Fibroblast of the aortic adventitia (primary cell): ENCODE measurements at regions not wholly inside any gene's neighbourhood (a gene's known extent, or its start where the extent isn't known, plus 50 kb on each side); places are given as distances from the start of the nearest gene placed in this dataset.

Source experiments
- DNase-seq: peaks from one replicate; pipeline ENCODE4 v3.0.0-alpha.2; 2010; ENCODE audit warnings: low read depth
- H3K4me3 ChIP-seq: 2 replicates; pipeline ENCODE4 v1.5.1; 2011; ENCODE audit warnings: low read depth, mild to moderate bottlenecking, control low read depth, low read length, moderate library complexity
- TF ChIP-seq, protein P1 (sequence below): IDR thresholded peaks from 2 replicates; pipeline ENCODE4 v1.5.1; 2011; ENCODE audit warnings: mild to moderate bottlenecking, low read length, control low read depth, inconsistent platforms; ENCODE audit not compliant: insufficient read depth

- TF ChIP-seq, protein P1, sequence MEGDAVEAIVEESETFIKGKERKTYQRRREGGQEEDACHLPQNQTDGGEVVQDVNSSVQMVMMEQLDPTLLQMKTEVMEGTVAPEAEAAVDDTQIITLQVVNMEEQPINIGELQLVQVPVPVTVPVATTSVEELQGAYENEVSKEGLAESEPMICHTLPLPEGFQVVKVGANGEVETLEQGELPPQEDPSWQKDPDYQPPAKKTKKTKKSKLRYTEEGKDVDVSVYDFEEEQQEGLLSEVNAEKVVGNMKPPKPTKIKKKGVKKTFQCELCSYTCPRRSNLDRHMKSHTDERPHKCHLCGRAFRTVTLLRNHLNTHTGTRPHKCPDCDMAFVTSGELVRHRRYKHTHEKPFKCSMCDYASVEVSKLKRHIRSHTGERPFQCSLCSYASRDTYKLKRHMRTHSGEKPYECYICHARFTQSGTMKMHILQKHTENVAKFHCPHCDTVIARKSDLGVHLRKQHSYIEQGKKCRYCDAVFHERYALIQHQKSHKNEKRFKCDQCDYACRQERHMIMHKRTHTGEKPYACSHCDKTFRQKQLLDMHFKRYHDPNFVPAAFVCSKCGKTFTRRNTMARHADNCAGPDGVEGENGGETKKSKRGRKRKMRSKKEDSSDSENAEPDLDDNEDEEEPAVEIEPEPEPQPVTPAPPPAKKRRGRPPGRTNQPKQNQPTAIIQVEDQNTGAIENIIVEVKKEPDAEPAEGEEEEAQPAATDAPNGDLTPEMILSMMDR, result no peak
- no peak for DNase-seq
- no peak overlapping the region for H3K4me3 ChIP-seq
Measured at GRCh38 chrX:63993936-63994335, 208.9 kb upstream of the ARHGEF9 start.

DNA sequence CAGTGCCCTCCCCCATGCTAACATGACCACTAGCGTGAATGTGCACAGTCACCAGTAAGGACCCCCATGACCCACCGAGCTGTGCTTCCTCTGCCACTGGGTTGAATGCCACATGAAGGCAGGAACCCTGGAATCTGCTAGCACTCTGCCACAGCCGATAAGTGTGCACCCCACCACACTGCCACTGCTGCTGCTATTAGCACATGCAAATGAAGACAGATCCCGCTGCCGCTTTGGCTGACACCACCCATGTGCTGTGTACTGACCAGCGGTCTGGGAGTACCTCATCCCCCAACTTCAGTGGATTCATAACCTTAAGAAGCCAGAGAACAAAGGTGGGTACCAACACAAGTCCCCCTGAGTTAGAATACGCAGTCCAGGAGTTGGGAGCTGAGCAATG, 200.9 kb upstream of the ARHGEF9 start:
- TF ChIP-seq, protein P1, result no peak
- no peak overlapping the region for H3K4me3 ChIP-seq
- DNase-seq, result no peak

- TF ChIP-seq, protein P1, result no peak
- H3K4me3 ChIP-seq, result no peak overlapping the region
- DNase-seq, result no peak
Measured at GRCh38 chrX:63979480-63979879, 194.5 kb upstream of the ARHGEF9 start.

DNA sequence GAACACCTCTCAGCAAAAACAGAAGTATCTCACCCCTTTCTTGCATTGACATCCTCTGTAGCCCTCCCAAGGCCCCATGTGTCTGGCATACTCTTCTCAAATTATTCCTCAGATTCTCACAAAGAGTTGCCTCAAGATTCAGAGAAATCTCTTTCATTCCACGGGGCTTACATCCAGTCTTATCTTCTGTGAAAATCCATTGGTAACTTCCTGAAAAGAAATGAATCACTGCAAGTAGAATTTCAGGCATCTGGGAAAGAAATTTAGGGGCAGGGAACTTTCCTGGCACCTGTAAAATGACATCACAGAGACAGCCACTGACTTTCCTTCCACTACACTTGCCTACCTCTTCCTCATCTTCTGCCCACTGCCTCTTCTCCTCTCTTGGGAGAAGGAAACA, 182.5 kb upstream of the ARHGEF9 start:
- no peak overlapping the region for H3K4me3 ChIP-seq
- DNase-seq, result no peak
- TF ChIP-seq, protein P1, result no peak

DNA sequence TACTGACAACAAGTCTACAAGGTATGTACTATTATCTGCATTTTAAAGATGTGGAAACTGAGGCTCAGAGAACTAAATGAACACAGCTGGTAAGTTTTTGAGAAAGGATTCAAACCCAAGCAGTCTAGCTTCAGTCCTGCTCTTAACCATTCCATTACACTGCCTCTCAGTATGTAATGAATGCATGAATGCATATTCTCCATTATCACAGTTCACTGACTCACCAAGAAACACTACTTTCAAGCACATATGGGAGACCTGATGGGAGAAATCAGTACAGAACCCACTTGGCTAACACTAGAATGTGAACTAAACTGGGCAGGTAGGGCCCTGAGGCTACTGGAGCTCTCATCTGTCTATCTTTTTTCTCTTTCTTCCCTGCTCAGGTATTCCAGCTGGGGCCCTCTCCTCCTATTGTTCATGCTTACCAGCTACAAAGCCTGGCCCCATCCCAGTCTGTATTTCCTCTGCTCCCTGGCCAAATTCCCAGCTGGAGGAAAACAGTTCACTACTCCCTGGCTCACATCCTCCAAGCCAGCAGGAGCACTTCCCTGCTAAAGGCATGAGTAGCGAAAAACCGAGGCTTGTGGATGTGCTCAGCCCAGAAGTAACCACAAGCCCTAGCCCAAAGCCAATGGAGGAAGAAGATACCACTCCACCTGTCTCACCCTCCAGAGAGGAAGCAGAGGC, 178.2 kb upstream of the ARHGEF9 start:
- DNase-seq, result no peak
- H3K4me3 ChIP-seq, result no peak overlapping the region
- TF ChIP-seq, protein P1, result no peak

GRCh38 chrX:63961964-63962363, 176.9 kb upstream of the ARHGEF9 start:
- H3K4me3 ChIP-seq, result no peak overlapping the region
- DNase-seq, result no peak
- TF ChIP-seq, protein P1, result no peak

GRCh38 chrX:63959975-63960374, 175.0 kb upstream of the ARHGEF9 start:
- no peak for DNase-seq
- no peak overlapping the region for H3K4me3 ChIP-seq
- TF ChIP-seq, protein P1, result no peak
